HFFc6 (cell line): ENCODE measurements at regions not wholly inside any gene's neighbourhood (a gene's known extent, or its start where the extent isn't known, plus 50 kb on each side); places are given as distances from the start of the nearest gene placed in this dataset.

Experiments
- DNase-seq: peaks from one replicate; pipeline ENCODE4 v3.0.0-alpha.2; 2018
- H3K27ac Mint-ChIP-seq: 2 replicates; pipeline ENCODE4 v1.8.0; 2020; ENCODE audit warnings: mild to moderate bottlenecking, mixed read lengths
- H3K27me3 Mint-ChIP-seq: 2 replicates; pipeline ENCODE4 v1.8.0; 2021; ENCODE audit warnings: mild to moderate bottlenecking, moderate library complexity, mixed read lengths; ENCODE audit not compliant: insufficient read depth
- H3K36me3 Mint-ChIP-seq: 2 replicates; pipeline ENCODE4 v1.8.0; 2021; ENCODE audit warnings: low read depth, mixed read lengths
- H3K4me1 Mint-ChIP-seq: 2 replicates; pipeline ENCODE4 v1.8.0; 2020; ENCODE audit warnings: low read depth, mixed read lengths
- H3K4me3 Mint-ChIP-seq: 2 replicates; pipeline ENCODE4 v1.8.0; 2020; ENCODE audit warnings: mild to moderate bottlenecking, moderate library complexity, mixed read lengths
- H3K9me3 Mint-ChIP-seq: 2 replicates; pipeline ENCODE4 v1.8.0; 2020; ENCODE audit warnings: mild to moderate bottlenecking, mixed read lengths
- CTCF ChIP-seq: fragments of 200-600 bp; sonication (generic); IDR thresholded peaks from 2 replicates; pipeline ENCODE4 v1.5.0; 2021; ENCODE audit warnings: antibody characterized with exemption, mild to moderate bottlenecking

DNA sequence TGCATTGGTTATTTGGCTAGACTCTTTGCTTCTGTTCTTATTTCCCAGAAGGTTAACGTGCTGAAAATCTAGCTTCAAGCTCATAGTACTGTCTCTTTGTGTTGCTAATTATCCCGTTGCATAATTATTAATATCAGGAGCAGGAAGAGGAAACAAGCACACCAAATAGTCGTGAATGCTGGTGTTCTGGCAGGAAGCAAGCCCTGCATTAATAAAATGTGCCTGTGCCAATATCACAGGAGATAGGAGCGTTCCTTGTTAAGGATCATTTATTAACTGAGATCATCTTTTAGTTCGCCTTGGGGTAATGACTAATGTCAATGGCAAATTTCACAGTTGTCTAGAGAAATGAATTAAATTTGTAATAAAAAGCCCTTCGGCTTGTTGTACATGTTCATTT is 893.0 kb upstream of the POU3F3 start:
- Mint-ChIP-seq H3K4me3 (no peak overlapping the region), H3K4me1 (no peaks in the 10 kb centered on the region), H3K36me3 (no peaks in the 10 kb centered on the region), H3K27me3 (no peaks in the 10 kb centered on the region), H3K9me3 (peaks cover 34% of the 10 kb centered on the region), H3K27ac (no peak overlapping the region)
- DNase-seq, result no peak
- TF ChIP-seq CTCF, result no peak

- H3K36me3 Mint-ChIP-seq, result no peaks in the 10 kb centered on the region
- no peaks in the 10 kb centered on the region for H3K27me3 Mint-ChIP-seq
Measured at GRCh38 chr2:103961862-103962261, 892.1 kb upstream of the POU3F3 start.

DNA sequence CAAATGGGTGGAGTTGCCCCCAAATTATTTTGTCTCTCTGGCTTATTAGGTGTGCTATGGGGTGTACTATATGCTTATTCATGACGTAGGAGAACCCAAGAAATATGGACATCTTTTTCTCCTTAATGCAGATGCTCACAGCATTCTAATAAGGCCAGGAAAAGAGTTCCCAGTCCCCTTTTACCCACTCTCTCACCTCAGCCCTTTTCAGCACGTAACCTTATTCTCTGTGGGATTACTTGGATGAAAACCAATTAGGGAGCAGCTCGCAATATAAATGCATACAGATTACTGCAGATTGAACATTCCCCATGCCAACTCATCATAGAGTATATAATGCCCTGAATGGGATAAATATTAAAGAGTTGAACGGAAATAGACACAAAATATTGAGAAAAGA is 891.2 kb upstream of the POU3F3 start:
- Mint-ChIP-seq H3K4me1 (no peaks in the 10 kb centered on the region), H3K27ac (no peak overlapping the region), H3K4me3 (no peak overlapping the region), H3K27me3 (no peaks in the 10 kb centered on the region), H3K9me3 (peaks cover 34% of the 10 kb centered on the region), H3K36me3 (no peaks in the 10 kb centered on the region)
- TF ChIP-seq CTCF, result no peak
- no peak for DNase-seq

More at GRCh38 chr2:103961862-103962261, 892.1 kb upstream of the POU3F3 start:
- no peak for DNase-seq
- no peaks in the 10 kb centered on the region for H3K4me1 Mint-ChIP-seq
- peaks cover 34% of the 10 kb centered on the region for H3K9me3 Mint-ChIP-seq
- H3K27ac Mint-ChIP-seq, result no peak overlapping the region
- H3K4me3 Mint-ChIP-seq, result no peak overlapping the region
- TF ChIP-seq CTCF, result no peak

GRCh38 chr2:103963146-103963725 is 890.7 kb upstream of the POU3F3 start:
- TF ChIP-seq CTCF, result no peak
- Mint-ChIP-seq H3K4me3 (no peak overlapping the region), H3K4me1 (no peaks in the 10 kb centered on the region), H3K27ac (no peak overlapping the region), H3K9me3 (peaks cover 39% of the 10 kb centered on the region), H3K27me3 (no peaks in the 10 kb centered on the region), H3K36me3 (no peaks in the 10 kb centered on the region)
- DNase-seq, result no peak

DNA sequence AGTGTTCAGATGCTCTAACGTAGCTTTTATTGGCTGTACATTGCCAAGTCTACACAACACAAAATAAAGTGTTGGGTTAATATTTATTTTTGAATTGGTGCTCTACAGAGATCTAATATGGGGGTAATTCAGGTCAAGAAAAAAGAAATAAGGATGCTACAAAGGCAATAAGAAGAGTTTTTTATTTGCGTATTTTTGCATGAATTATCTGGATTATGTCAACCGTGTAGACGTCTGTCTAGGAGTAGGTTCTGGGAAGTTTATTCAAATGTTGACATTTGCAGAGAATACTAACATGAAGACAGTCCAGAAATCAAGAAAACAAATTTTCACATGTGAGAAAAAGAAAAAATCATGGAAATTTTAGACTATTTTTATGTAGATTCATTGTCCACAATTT is 876.7 kb upstream of the POU3F3 start:
- Mint-ChIP-seq H3K4me1 (no peaks in the 10 kb centered on the region), H3K9me3 (peaks cover 8% of the 10 kb centered on the region), H3K27ac (no peak overlapping the region), H3K36me3 (no peaks in the 10 kb centered on the region), H3K4me3 (no peak overlapping the region), H3K27me3 (no peaks in the 10 kb centered on the region)
- TF ChIP-seq CTCF, result no peak
- no peak for DNase-seq

DNA sequence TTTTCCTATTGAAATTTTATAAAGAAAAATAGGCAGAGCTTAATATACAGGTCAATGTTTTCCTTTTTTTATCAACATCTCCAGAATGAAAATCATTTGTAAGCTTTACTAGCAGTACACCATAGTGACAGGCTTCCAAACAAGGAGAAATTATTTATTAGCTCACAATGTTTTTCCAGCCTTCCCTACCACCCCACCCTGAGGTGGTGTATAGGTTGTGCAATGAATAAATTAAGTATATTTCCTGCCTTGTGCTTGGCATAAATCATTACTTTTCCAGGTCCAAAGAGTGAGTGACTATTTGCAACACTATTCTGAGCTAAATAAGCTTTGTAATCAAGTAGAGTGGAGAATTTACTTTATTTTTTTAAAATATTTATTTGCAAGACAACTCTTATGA is 876.2 kb upstream of the POU3F3 start:
- Mint-ChIP-seq H3K27ac (no peak overlapping the region), H3K4me3 (no peak overlapping the region), H3K27me3 (no peaks in the 10 kb centered on the region), H3K36me3 (no peaks in the 10 kb centered on the region), H3K4me1 (no peaks in the 10 kb centered on the region), H3K9me3 (peaks cover 4% of the 10 kb centered on the region)
- no peak for TF ChIP-seq CTCF
- no peak for DNase-seq
